CD4-positive, alpha-beta T cell (primary cell): ENCODE measurements at regions not wholly inside any gene's neighbourhood (a gene's known extent, or its start where the extent isn't known, plus 50 kb on each side); places are given as distances from the start of the nearest gene placed in this dataset.

Source experiments
- ATAC-seq: fragments of 200-7000 bp; cut with Tn5 transposase; one replicate; pipeline ENCODE4 v1.10.0; 2022; ENCODE audit warnings: mild to moderate bottlenecking; ENCODE audit not compliant: poor library complexity
- CTCF ChIA-PET: fragments of 350-600 bp; sonication (Branson Sonifier 250); formaldehyde crosslinking; loops from one replicate; lab custom pipeline; 2021; ENCODE audit warnings: antibody characterized with exemption, inconsistent platforms; lab: Charles Lee
- POLR2A ChIA-PET: fragments of 350-600 bp; sonication (Branson Sonifier 250); formaldehyde crosslinking; loops from one replicate; lab custom pipeline; 2021; ENCODE audit warnings: antibody characterized with exemption, inconsistent platforms; lab: Charles Lee
- DNase-seq, 14 experiments: peaks; one replicate each; pipeline ENCODE4 v3.0.0-alpha.2; 2013 to 2020; ENCODE audit warnings: mixed read lengths in 2 of 14
- H3K27ac ChIP-seq, 2 donors: one replicate each; pipeline versions ENCODE4 v1.5.1 to v1.7.0; 2013; ENCODE audit warnings: low read length in 2 of 2, low read depth in 1 of 2, mild to moderate bottlenecking in 1 of 2
- H3K27me3 ChIP-seq, 2 experiments: 1 replicate in 1 of 2; 2 replicates in 1 of 2; pipeline versions ENCODE4 v1.6.1 to v1.7.0; 2013; ENCODE audit warnings: low read length in 2 of 2, control low read depth in 1 of 2, mild to moderate bottlenecking in 1 of 2, moderate library complexity in 1 of 2; ENCODE audit not compliant: insufficient read depth in 2 of 2, control insufficient read depth in 1 of 2
- H3K36me3 ChIP-seq: one replicate; pipeline ENCODE4 v1.6.1; 2013; ENCODE audit warnings: low read length, control low read depth; ENCODE audit not compliant: insufficient read depth
- H3K4me1 ChIP-seq: one replicate; pipeline ENCODE4 v1.6.1; 2013; ENCODE audit warnings: low read length, control low read depth; ENCODE audit not compliant: insufficient read depth
- H3K4me3 ChIP-seq: one replicate; pipeline ENCODE4 v1.5.1; 2013; ENCODE audit warnings: mild to moderate bottlenecking, low read length, moderate library complexity
- H3K9me3 ChIP-seq, 2 experiments: 1 replicate in 1 of 2; 2 replicates in 1 of 2; pipeline versions ENCODE4 v1.6.1 to v1.7.0; 2013; ENCODE audit warnings: low read length in 2 of 2, mild to moderate bottlenecking in 2 of 2, control low read depth in 1 of 2, moderate library complexity in 1 of 2; ENCODE audit not compliant: control insufficient read depth in 1 of 2, insufficient read depth in 1 of 2
- H3K27ac Mint-ChIP-seq: one replicate; pipeline ENCODE4 v1.8.0; 2020; ENCODE audit warnings: mixed read lengths
- H3K27me3 Mint-ChIP-seq: one replicate; pipeline ENCODE4 v1.8.0; 2021; ENCODE audit warnings: mixed read lengths
- H3K36me3 Mint-ChIP-seq: one replicate; pipeline ENCODE4 v1.8.0; 2021; ENCODE audit warnings: low read depth, mixed read lengths
- H3K4me1 Mint-ChIP-seq: one replicate; pipeline ENCODE4 v1.8.0; 2021; ENCODE audit warnings: low read depth, mixed read lengths
- H3K4me3 Mint-ChIP-seq: one replicate; pipeline ENCODE4 v1.8.0; 2020; ENCODE audit warnings: mild to moderate bottlenecking, mixed read lengths
- H3K9me3 Mint-ChIP-seq: one replicate; pipeline ENCODE4 v1.8.0; 2020; ENCODE audit warnings: mixed read lengths
- CTCF ChIP-seq: fragments of 200-600 bp; IDR thresholded peaks from one replicate; pipeline ENCODE4 v1.8.0; 2022; ENCODE audit warnings: antibody characterized with exemption, mild to moderate bottlenecking
- intact Hi-C, 2 experiments: fragments of 100-400 bp; cut with DNase I in 1 of 2; cut with micrococcal nuclease in 1 of 2; formaldehyde crosslinking; loops; one replicate each; pipeline versions ENCODE4 v1.15.1 to v1.9.0; 2023 to 2025; cut with DNase I, micrococcal nuclease

- ATAC-seq (no peak), DNase-seq (no peak)
- no peaks in the 10 kb centered on the region for H3K36me3 Mint-ChIP-seq
- H3K36me3 ChIP-seq: no peaks in the 10 kb centered on the region
- intact Hi-C loops: no loop called here
- no peak overlapping the region for H3K4me3 Mint-ChIP-seq
- H3K4me3 ChIP-seq: no peak overlapping the region
- peaks cover 0 to 4% of the 10 kb centered on the region in 2 experiments for H3K9me3 ChIP-seq
- no peaks in the 10 kb centered on the region for H3K27me3 Mint-ChIP-seq
- no peak overlapping the region for H3K27ac ChIP-seq
- no peak for TF ChIP-seq CTCF
- POLR2A ChIA-PET: no interaction called here
- no peak overlapping the region for H3K27ac Mint-ChIP-seq
- CTCF ChIA-PET: no interaction called here
- H3K4me1 Mint-ChIP-seq: no peaks in the 10 kb centered on the region
- H3K4me1 ChIP-seq: no peaks in the 10 kb centered on the region
- H3K9me3 Mint-ChIP-seq: peaks cover 8% of the 10 kb centered on the region
- no peaks in the 10 kb centered on the region for H3K27me3 ChIP-seq
Measured at GRCh38 chr4:174058846-174059245, 224.6 kb downstream of the FBXO8 start.

- ChIA-PET POLR2A (no interaction called here), CTCF (no interaction called here)
- Histone ChIP-seq H3K4me1 (no peaks in the 10 kb centered on the region), H3K27me3 (no peaks in the 10 kb centered on the region), H3K36me3 (no peaks in the 10 kb centered on the region), H3K4me3 (no peak overlapping the region), H3K27ac (no peak overlapping the region), H3K9me3 (peaks cover 0 to 4% of the 10 kb centered on the region in 2 experiments)
- no peak overlapping the region for H3K4me3 Mint-ChIP-seq
- H3K27ac Mint-ChIP-seq: no peak overlapping the region
- DNase-seq (no peak), ATAC-seq (no peak)
- intact Hi-C loops: no loop called here
- H3K27me3 Mint-ChIP-seq: no peaks in the 10 kb centered on the region
- no peak for TF ChIP-seq CTCF
- no peaks in the 10 kb centered on the region for H3K4me1 Mint-ChIP-seq
- H3K36me3 Mint-ChIP-seq: no peaks in the 10 kb centered on the region
- H3K9me3 Mint-ChIP-seq: peaks cover 8% of the 10 kb centered on the region
Measured at GRCh38 chr4:174056959-174057358, 226.5 kb downstream of the FBXO8 start.

GRCh38 chr4:174055344-174055743 is 228.1 kb downstream of the FBXO8 start:
- DNase-seq: no peak
- Mint-ChIP-seq H3K4me3 (no peak overlapping the region), H3K27me3 (no peaks in the 10 kb centered on the region), H3K36me3 (no peaks in the 10 kb centered on the region), H3K4me1 (no peaks in the 10 kb centered on the region), H3K27ac (no peak overlapping the region), H3K9me3 (peaks cover 8% of the 10 kb centered on the region)
- no peaks in the 10 kb centered on the region for H3K4me1 ChIP-seq
- TF ChIP-seq CTCF: no peak
- no peaks in the 10 kb centered on the region for H3K9me3 ChIP-seq
- ChIA-PET POLR2A (no interaction called here), CTCF (no interaction called here)
- no peak overlapping the region for H3K4me3 ChIP-seq
- no peak for ATAC-seq
- no peaks in the 10 kb centered on the region for H3K27me3 ChIP-seq
- no peak overlapping the region for H3K27ac ChIP-seq
- intact Hi-C loops: no loop called here
- H3K36me3 ChIP-seq: no peaks in the 10 kb centered on the region
